ENCODE measurements at regions not wholly inside any gene's neighbourhood (a gene's known extent, or its start where the extent isn't known, plus 50 kb on each side); places are given as distances from the start of the nearest gene placed in this dataset.

DNA sequence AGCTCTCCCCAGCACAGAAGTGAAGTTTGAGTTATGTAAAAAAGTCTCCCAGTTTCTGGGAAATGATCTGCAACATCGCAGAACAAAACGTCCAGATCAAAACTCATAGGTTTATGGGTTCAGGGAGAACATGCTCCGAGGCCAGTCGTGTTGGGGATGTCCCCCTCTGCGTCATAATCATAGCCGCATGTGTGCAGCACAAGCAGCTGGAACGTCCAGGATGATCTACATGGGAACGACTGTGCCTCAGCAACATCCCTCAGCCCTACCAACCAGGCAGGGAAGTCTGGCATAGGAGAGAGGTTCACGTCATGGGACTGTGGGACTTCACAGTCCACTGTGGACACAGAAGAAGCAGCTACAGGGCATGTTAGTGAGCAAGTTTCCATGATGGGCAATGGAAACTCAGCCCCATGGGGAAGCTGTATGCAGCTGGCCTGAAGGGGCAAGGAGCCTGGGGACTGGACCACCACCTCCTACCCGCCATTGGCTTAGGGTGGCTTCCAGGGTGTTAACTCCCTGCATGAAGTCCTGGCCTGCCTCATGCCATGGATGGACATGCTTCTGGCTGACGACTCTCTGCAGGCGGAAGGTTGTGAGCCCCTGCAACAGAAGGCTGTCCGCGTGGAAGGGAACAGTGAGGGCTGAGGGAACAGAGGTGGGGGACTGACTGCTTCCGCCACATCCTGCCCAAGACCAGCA lies 96.9 kb downstream of the COPS8 start:
- TF ChIP-seq POLR2A (IDR thresholded peaks at IDR 0.05): no peak
- TF ChIP-seq, protein P1, sequence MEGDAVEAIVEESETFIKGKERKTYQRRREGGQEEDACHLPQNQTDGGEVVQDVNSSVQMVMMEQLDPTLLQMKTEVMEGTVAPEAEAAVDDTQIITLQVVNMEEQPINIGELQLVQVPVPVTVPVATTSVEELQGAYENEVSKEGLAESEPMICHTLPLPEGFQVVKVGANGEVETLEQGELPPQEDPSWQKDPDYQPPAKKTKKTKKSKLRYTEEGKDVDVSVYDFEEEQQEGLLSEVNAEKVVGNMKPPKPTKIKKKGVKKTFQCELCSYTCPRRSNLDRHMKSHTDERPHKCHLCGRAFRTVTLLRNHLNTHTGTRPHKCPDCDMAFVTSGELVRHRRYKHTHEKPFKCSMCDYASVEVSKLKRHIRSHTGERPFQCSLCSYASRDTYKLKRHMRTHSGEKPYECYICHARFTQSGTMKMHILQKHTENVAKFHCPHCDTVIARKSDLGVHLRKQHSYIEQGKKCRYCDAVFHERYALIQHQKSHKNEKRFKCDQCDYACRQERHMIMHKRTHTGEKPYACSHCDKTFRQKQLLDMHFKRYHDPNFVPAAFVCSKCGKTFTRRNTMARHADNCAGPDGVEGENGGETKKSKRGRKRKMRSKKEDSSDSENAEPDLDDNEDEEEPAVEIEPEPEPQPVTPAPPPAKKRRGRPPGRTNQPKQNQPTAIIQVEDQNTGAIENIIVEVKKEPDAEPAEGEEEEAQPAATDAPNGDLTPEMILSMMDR (IDR thresholded peaks at IDR 0.05): no peak
- Histone ChIP-seq H3K27me3 (no peaks in the 10 kb centered on the region), H3K36me3 (no peaks in the 10 kb centered on the region), H3K4me3 (no peak overlapping the region), H3K27ac (peak overlapping the region; percentile 20 to 69 (median 40)), H3K9me3 (no peaks in the 10 kb centered on the region), H3K4me1 (no peaks in the 10 kb centered on the region)
- no peak for DNase-seq

DNA sequence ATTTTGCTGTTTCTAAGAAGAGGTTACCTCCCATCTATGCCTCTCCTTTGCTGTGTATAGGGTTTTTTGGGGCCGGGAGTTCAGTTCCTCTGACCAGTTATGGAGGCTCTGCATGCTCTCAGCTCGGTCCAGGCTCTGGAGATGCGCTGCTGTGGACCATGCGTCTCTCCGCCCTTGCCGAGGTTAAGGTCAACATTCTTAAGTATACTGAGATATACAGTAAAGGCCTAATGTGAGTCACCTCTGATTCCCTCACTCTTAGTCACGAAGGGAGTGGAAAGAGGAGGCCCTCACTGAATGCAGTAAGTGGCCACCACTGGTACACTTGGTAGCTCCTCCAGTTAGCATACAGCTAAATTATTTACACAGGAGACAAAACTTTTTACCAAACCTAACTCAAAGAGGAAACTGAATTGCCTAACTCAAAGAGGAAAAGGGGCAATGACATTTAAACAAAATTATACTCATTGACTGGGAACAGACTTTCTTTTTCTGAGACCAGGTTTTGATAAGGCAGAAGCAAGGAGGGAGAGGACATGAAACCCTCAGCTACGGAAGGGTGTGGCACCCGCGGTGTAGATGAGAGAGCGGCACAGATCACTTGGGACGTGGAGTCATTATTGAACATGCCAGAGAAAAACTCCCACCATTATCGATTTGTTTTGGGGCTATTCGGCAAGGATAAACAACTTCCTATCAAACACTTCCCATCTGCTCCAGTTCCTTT lies 98.7 kb downstream of the COPS8 start:
- Histone ChIP-seq H3K36me3 (no peaks in the 10 kb centered on the region), H3K27ac (peak overlapping the region in 2 of 4 donors; percentile 0 to 7), H3K9me3 (no peaks in the 10 kb centered on the region), H3K4me1 (no peaks in the 10 kb centered on the region), H3K4me3 (no peak overlapping the region), H3K27me3 (no peaks in the 10 kb centered on the region)
- no peak for TF ChIP-seq POLR2A (IDR thresholded peaks at IDR 0.05)
- TF ChIP-seq, protein P1 (IDR thresholded peaks at IDR 0.05): no peak
- DNase-seq: no peak

DNA sequence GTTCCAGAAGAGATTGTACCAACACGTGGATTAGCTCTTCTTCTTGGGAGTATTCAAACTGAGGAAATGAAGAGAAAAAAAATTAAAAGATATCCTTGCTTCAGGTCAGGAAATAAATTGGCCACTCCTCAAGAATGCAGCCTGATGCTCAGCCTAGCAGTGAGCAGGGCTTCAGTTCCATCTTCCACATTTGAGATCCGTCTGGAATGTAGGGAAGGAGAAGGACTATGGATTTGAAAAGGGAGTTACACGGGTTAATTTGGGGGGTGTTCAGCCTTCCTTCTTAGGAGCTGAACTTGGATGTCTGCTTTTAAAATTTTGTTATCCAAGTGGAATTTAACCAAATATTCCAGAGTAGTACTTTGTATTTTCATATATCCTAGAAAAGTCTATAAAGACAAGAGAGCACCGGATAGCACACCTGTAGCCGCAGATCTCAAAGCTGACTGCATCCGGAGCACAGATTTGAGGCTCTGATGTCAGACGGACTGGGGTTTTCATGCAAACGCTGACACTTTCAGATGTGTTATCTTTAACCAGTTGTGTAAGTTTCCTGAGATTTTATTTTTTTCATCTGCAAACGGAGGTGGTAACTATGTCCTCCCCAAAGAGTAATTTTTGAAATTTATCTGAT lies 99.3 kb downstream of the COPS8 start:
- no peaks in the 10 kb centered on the region for H3K4me1 ChIP-seq
- H3K4me3 ChIP-seq: no peak overlapping the region
- peak overlapping the region in 1 of 4 donors; percentile 7 for H3K27ac ChIP-seq
- no peaks in the 10 kb centered on the region for H3K36me3 ChIP-seq
- no peaks in the 10 kb centered on the region for H3K27me3 ChIP-seq
- H3K9me3 ChIP-seq: no peaks in the 10 kb centered on the region
- TF ChIP-seq, protein P1 (IDR thresholded peaks at IDR 0.05): no peak
- no peak for TF ChIP-seq POLR2A (IDR thresholded peaks at IDR 0.05)
- no peak for DNase-seq

DNA sequence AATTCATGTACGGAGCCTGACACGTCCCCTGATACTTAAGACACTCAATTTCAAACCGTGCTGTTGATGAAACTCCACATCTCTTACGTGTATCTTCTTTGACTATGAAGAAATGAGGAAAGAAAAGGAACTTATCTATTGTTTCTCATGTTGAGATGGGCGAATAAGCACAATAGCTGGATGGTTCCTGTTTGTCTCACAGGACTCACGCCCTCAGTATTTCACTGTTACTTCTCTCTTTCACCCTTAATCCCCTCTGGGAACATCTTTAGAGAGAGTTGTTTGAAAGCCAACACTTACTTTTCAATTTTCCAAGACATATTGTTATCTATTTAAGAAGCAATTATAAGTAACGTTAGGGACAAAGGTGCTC lies 99.8 kb downstream of the COPS8 start:
- no peaks in the 10 kb centered on the region for H3K27me3 ChIP-seq
- no peaks in the 10 kb centered on the region for H3K9me3 ChIP-seq
- no peak overlapping the region for H3K4me3 ChIP-seq
- no peaks in the 10 kb centered on the region for H3K4me1 ChIP-seq
- no peak overlapping the region for H3K27ac ChIP-seq
- TF ChIP-seq POLR2A (IDR thresholded peaks at IDR 0.05): no peak
- TF ChIP-seq, protein P1 (IDR thresholded peaks at IDR 0.05): no peak
- no peaks in the 10 kb centered on the region for H3K36me3 ChIP-seq
- no peak for DNase-seq

DNA sequence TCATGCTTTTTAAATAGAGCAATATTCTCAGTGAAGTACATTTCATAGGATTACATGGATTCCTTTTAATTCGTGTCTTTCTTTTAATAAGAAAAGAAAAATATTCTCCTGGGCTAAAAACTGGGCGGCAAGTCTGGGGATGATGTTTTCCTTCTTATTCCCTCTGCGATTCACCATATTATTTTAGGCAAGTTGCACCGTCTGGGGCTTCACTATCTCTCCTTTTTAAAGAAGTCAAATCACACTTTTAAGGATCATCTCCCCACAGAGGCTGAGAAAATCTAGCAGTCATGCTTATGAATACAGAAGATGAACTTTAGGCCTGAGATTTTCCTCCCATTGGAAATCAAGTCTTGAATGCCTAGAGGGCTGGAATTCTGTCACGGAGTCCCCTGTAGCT lies 104.1 kb downstream of the COPS8 start:
- TF ChIP-seq, protein P1 (IDR thresholded peaks at IDR 0.05): no peak
- no peak for TF ChIP-seq POLR2A (IDR thresholded peaks at IDR 0.05)
- no peak overlapping the region for H3K4me3 ChIP-seq

More for the DNA sequence above, 104.1 kb downstream of the COPS8 start:
- DNase-seq: no peak
- Histone ChIP-seq H3K9me3 (no peaks in the 10 kb centered on the region), H3K27ac (no peak overlapping the region), H3K36me3 (no peaks in the 10 kb centered on the region), H3K4me1 (no peaks in the 10 kb centered on the region), H3K27me3 (no peaks in the 10 kb centered on the region)

Measured in Peyer's patch (tissue), 4 donors.